Small intestine (tissue), 7 donors: ENCODE measurements at regions not wholly inside any gene's neighbourhood (a gene's known extent, or its start where the extent isn't known, plus 50 kb on each side); places are given as distances from the start of the nearest gene placed in this dataset.
A peak's percentile ranks its signal among the peaks of the same experiment; 100 is the strongest.
"Not testable (repeated sequence)": the region's sequence is repeated elsewhere in the genome, so short reads cannot be mapped to it uniquely, and the experiment has no call there.

ENCODE experiments used
- DNase-seq, 2 donors: peaks; one replicate each; pipeline versions ENCODE4 v3.0.0 to v3.0.0-alpha.2; 2013
- FAIRE-seq: peaks from 2 replicates; lab custom pipeline; 2012; peaks lifted over from hg19 to GRCh38; lab: Jason Lieb, UNC
- H3K27ac ChIP-seq, 3 donors: one replicate each; pipeline ENCODE4 v1.5.1; 2013; ENCODE audit warnings: low read length in 2 of 3, mild to moderate bottlenecking in 2 of 3, control low read depth in 1 of 3, inconsistent platforms in 1 of 3, low read depth in 1 of 3, moderate library complexity in 1 of 3
- H3K27me3 ChIP-seq, 3 donors: one replicate each; pipeline ENCODE4 v1.6.1; 2013; ENCODE audit warnings: low read length in 3 of 3, inconsistent platforms in 1 of 3; ENCODE audit not compliant: control insufficient read depth in 3 of 3, insufficient read depth in 3 of 3
- H3K36me3 ChIP-seq, 3 donors: one replicate each; pipeline ENCODE4 v1.6.1; 2013; ENCODE audit warnings: low read length in 3 of 3, inconsistent platforms in 1 of 3, low read depth in 1 of 3, mild to moderate bottlenecking in 1 of 3, moderate library complexity in 1 of 3; ENCODE audit not compliant: control insufficient read depth in 3 of 3, insufficient read depth in 2 of 3
- H3K4me1 ChIP-seq, 3 donors: one replicate each; pipeline ENCODE4 v1.6.1; 2013; ENCODE audit warnings: low read length in 2 of 3, inconsistent platforms in 1 of 3, low read depth in 1 of 3, mild to moderate bottlenecking in 1 of 3, moderate library complexity in 1 of 3; ENCODE audit not compliant: control insufficient read depth in 3 of 3, insufficient read depth in 2 of 3
- H3K4me3 ChIP-seq, 3 donors: one replicate each; pipeline ENCODE4 v1.5.1; 2013; ENCODE audit warnings: low read length in 3 of 3, control low read depth in 1 of 3, inconsistent platforms in 1 of 3, low read depth in 1 of 3, mild to moderate bottlenecking in 1 of 3, moderate library complexity in 1 of 3
- H3K9me3 ChIP-seq, 2 donors: one replicate each; pipeline ENCODE4 v1.6.1; 2013; ENCODE audit warnings: low read depth in 1 of 2, low read length in 1 of 2; ENCODE audit not compliant: control insufficient read depth in 2 of 2, insufficient read depth in 1 of 2
- WGBS, 3 donors: extraction: QIAGEN DNeasy Blood & Tissue Kit; methylation state at CpG; one replicate each; pipeline ENCODE4 v1.1.7; 2013; 5-methylcytosine and 5-hydroxymethylcytosine counted together
- donor health status: healthy with polysubstance abuse.
- donor health status: control.
- donor health status: control.
- donor health status: Bipolar disorder and iron deficiency.
- donor health status: healthy.

DNA sequence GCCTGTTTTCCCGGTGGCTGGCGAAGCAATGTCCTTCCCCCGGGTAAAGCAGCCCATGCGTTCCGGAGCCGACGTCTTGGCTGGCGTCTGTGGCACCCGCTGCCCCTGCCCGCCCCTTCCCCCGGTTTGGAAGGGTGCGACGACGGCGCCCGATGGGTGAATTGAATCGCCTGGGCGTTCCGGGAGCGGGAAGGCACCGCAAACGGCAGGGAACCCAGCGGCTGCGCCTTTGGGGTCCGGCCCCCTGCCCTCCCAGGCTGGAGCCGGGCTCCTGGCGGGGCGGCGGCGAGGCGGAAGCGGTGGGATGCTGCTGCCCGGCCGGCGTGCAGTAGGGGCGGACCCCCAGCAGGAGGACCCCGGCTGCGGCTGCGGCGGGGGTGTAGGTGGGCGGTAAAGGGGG lies 123.6 kb upstream of the RHOU start:
- WGBS, 3 donors = no CpG with 5 or more reads among the region's 41 CpGs
- not testable (repeated sequence) for DNase-seq, FAIRE-seq

DNA sequence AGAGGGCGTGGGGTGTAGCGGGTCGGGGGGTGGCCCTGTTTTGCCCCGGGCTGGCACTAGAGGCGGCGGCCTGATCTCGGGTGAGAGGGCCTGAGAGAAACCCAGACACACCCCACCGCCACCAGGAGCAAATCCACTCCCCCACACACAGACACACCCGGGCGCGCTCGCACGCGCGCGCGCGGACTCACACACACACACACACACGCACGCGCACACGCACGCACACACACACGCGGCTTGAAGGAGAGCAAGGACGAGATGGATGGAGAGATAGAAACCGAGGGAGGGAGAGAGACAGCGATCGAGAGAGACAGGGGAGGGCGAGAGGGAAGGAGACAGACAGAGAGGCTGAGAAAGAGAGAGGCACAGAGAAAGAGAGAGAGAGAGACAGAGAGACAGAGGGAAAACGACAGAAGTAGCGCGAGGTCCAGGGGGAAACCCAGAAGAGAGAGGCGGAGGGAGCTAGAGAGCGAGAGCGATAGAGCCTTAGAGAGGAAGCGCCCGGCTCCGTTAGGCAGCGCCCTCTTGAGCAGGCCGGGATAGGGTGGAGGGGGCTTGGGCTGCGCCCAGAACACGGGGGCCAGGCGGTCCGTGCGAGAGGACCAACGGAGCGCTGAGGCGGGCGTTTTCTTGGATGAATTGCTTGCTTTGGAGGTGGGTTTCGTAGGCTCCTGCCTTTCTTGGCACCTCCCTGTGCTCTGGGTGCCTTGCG lies 113.1 kb upstream of the RHOU start:
- H3K4me3 ChIP-seq, H3K4me1 ChIP-seq, H3K27me3 ChIP-seq, FAIRE-seq, DNase-seq, H3K36me3 ChIP-seq, H3K9me3 ChIP-seq, H3K27ac ChIP-seq: not testable (repeated sequence)
- WGBS, 3 donors = 63 to 93% methylated on average over 9 to 20 of the region's 52 CpGs; no CpG with 5 or more reads in 1 of the 3 donors

More for the DNA sequence above, 123.6 kb upstream of the RHOU start:
- not testable (repeated sequence) for H3K9me3 ChIP-seq, H3K27ac ChIP-seq, H3K36me3 ChIP-seq, H3K4me1 ChIP-seq, H3K4me3 ChIP-seq, H3K27me3 ChIP-seq

DNA sequence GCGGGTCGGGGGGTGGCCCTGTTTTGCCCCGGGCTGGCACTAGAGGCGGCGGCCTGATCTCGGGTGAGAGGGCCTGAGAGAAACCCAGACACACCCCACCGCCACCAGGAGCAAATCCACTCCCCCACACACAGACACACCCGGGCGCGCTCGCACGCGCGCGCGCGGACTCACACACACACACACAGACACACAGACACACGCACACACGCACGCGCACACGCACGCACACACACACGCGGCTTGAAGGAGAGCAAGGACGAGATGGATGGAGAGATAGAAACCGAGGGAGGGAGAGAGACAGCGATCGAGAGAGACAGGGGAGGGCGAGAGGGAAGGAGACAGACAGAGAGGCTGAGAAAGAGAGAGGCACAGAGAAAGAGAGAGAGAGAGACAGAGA lies 108.8 kb upstream of the RHOU start:
- H3K4me3 ChIP-seq, FAIRE-seq, H3K9me3 ChIP-seq, H3K27me3 ChIP-seq, H3K4me1 ChIP-seq, H3K36me3 ChIP-seq, DNase-seq, H3K27ac ChIP-seq: not testable (repeated sequence)
- 98% methylated on average over 18 of the region's 30 CpGs; no CpG with 5 or more reads in 2 of the 3 donors for WGBS, 3 donors

DNA sequence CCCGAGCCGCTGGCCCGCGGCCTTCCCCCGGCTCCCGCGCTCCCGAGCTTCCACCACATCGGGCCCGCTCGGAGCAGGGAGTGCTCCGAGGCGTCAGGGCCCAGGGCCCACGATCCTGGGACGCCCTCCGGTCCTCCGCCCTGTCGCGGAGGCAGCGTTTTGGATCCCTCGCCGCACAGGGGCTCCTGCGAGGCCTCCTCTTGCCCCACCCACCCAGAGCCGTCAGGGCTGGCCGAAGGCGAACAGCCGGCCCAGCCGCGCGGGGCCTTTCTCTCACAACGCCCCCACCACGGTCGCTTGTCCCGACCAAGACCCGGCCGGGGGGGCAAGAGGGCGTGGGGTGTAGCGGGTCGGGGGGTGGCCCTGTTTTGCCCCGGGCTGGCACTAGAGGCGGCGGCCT lies 102.4 kb upstream of the RHOU start:
- not testable (repeated sequence) for H3K4me1 ChIP-seq, H3K4me3 ChIP-seq, H3K9me3 ChIP-seq, H3K27me3 ChIP-seq, H3K27ac ChIP-seq, H3K36me3 ChIP-seq, DNase-seq, FAIRE-seq
- no CpG with 5 or more reads among the region's 42 CpGs for WGBS, 3 donors

DNA sequence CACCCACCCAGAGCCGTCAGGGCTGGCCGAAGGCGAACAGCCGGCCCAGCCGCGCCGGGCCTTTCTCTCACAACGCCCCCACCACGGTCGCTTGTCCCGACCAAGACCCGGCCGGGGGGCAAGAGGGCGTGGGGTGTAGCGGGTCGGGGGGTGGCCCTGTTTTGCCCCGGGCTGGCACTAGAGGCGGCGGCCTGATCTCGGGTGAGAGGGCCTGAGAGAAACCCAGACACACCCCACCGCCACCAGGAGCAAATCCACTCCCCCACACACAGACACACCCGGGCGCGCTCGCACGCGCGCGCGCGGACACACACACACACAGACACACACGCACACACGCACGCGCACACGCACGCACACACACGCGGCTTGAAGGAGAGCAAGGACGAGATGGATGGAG lies 100.0 kb upstream of the RHOU start:
- peak in 1 of 2 donors; percentile 19 for DNase-seq
- WGBS, 3 donors = 50 to 53% (median 52%) methylated on average over 34 to 40 of the region's 40 CpGs
- H3K4me3 ChIP-seq = peak overlapping the region in 2 of 3 donors; percentile 29 to 44
- not testable (repeated sequence) for H3K27me3 ChIP-seq, H3K9me3 ChIP-seq, H3K36me3 ChIP-seq, H3K4me1 ChIP-seq, H3K27ac ChIP-seq, FAIRE-seq

DNA sequence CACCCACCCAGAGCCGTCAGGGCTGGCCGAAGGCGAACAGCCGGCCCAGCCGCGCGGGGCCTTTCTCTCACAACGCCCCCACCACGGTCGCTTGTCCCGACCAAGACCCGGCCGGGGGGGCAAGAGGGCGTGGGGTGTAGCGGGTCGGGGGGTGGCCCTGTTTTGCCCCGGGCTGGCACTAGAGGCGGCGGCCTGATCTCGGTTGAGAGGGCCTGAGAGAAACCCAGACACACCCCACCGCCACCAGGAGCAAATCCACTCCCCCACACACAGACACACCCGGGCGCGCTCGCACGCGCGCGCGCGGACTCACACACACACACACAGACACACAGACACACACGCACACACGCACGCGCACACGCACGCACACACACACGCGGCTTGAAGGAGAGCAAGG lies 97.8 kb upstream of the RHOU start:
- DNase-seq, H3K27me3 ChIP-seq, H3K36me3 ChIP-seq, H3K4me1 ChIP-seq, FAIRE-seq, H3K27ac ChIP-seq, H3K9me3 ChIP-seq: not testable (repeated sequence)
- peak overlapping the region in 1 of 3 donors; percentile 22 for H3K4me3 ChIP-seq
- 10% methylated on average over 10 of the region's 39 CpGs; no CpG with 5 or more reads in 2 of the 3 donors for WGBS, 3 donors

DNA sequence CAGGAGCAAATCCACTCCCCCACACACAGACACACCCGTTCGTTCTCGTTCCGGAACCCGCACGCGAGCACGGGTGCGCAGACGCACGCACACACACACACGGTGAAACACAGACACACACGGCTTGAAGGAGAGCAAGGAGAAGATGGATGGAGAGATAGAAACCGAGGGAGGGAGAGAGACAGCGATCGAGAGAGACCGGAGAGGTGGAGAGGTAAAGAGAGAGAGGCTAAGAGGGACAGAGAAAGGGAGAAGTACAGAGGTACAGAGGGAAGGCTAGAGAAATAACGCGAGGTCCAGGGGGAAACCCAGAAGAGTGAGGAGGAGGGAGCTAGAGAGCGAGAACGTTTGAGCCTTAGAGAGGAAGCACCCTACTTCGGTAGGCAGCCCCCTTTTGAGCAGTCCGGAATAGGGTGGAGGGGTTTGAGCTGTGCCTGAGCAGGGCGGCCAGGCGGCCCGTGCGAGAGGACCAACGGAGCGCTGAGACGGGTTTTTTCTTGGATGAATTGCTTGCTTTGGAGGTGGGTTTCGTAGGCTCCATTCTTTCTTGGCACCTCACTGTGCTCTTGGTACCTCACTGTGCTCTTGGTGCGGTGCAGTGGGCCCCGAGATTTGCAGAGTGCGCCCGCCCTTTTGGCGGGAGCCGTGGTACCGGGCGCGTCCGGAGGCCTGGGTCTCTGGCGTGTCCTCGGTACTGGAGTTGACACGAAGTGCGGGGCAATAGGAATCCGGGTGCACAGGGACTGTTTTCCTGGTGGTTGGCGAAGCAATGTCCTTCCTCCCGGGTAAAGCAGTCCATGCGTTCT lies 88.4 kb upstream of the RHOU start:
- H3K27me3 ChIP-seq = peaks cover 3 to 49% (median 19%) of the 10 kb centered on the region in 3 donors
- WGBS, 3 donors = 0 to 1% (median 1%) methylated on average over 48 to 49 of the region's 49 CpGs
- no peak for FAIRE-seq
- H3K4me3 ChIP-seq = peak overlapping the region in 2 of 3 donors; percentile 24 to 39
- peaks cover 0 to 18% (median 8%) of the 10 kb centered on the region in 3 donors for H3K4me1 ChIP-seq
- DNase-seq = peak; percentile 25 to 46
- H3K9me3 ChIP-seq = peaks cover 0 to 6% of the 10 kb centered on the region in 2 donors
- H3K27ac ChIP-seq = no peak overlapping the region
- H3K36me3 ChIP-seq = no peaks in the 10 kb centered on the region

DNA sequence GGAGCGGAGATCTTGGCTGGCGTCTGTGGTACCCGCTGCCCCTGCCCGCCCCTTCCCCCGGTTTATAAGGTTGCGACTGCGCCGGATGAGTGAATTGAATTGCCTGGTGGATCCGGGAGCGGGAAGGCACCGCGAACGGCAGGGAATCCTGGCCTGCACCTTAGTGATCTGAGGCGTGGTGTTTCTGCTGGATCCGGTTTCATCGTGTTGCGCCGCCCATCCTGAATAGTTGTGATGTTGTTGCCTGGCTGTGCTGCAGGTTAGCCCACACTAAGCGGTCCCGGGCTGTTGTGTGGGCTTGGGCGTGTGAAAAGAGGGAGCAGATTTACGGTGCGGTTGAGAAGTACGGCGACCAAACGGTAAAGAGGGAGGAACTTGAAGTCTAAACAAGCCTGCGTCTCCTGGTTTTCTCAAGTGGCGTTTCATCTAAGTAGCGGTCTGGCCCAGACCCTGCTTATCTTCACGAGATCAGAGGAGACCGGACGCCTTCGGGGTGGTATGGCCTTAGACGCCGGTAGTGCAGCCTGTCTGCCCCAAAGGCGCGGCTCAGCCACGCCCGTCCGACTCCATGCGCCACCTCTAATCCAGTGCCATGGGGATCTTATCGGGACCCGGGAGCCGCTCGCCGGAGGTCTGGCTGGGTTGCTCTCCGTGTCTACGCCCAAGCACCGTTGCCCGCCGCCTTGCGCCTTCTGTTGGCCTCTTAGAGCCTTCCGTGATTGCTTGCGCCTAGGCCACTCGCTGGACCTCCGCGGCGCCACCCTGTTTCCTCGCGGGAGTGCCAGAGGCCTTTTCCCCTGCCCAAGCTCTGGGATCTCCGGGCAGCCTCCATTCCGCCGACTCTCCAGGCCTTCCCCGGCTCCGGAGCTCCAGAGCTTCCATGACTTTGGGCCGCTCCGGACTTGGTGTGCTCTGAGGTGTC lies 87.5 kb upstream of the RHOU start:
- peaks cover 0 to 6% of the 10 kb centered on the region in 2 donors for H3K9me3 ChIP-seq
- 0 to 2% (median 2%) methylated on average over 65 to 67 of the region's 67 CpGs for WGBS, 3 donors
- H3K27ac ChIP-seq = no peak overlapping the region
- H3K27me3 ChIP-seq = peaks cover 3 to 50% (median 19%) of the 10 kb centered on the region in 3 donors
- H3K4me1 ChIP-seq = peaks cover 0 to 18% (median 8%) of the 10 kb centered on the region in 3 donors
- peak; percentile 56 to 72 for DNase-seq
- no peaks in the 10 kb centered on the region for H3K36me3 ChIP-seq
- FAIRE-seq = no peak
- peak overlapping the region in 2 of 3 donors; percentile 24 to 39 for H3K4me3 ChIP-seq
